Fibroblast of pulmonary artery (primary cell): ENCODE measurements at regions not wholly inside any gene's neighbourhood (a gene's known extent, or its start where the extent isn't known, plus 50 kb on each side); places are given as distances from the start of the nearest gene placed in this dataset.
"Not testable (repeated sequence)": the region's sequence is repeated elsewhere in the genome, so short reads cannot be mapped to it uniquely, and the experiment has no call there.

ENCODE experiments used
- DNase-seq: peaks from one replicate; pipeline ENCODE4 v3.0.0-alpha.2; 2010; ENCODE audit warnings: low read depth
- H3K4me3 ChIP-seq: replicated peaks from 2 replicates; pipeline ENCODE4 v1.5.1; 2011; ENCODE audit warnings: low read depth, mild to moderate bottlenecking, control low read depth, low read length, moderate library complexity
- TF ChIP-seq, protein P1 (sequence below): IDR thresholded peaks from 2 replicates; pipeline ENCODE4 v1.5.1; 2011; ENCODE audit warnings: mild to moderate bottlenecking, control low read depth, low read length, inconsistent platforms; ENCODE audit errors: missing control alignments

DNA sequence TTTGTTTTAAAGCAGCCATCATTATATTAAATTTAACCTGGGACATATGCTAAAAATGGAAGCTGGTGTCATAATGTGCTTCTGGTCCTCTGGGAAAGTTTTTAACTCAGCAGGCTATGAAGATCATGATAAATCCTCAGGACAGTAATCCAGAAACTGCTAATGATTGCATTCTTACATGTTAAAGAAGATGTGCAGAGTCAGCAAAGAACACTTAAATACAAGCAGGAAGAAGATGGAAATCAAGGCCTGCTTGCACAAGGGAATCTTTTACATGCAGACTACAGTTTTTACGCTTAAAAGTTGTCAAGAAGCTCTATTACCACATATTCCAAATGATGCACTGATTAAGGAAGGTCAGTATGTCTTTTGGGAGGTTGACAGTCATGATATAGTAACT lies 246.0 kb upstream of the PTPRD start:
- DNase-seq, result no peak
- no peak overlapping the region for H3K4me3 ChIP-seq
- TF ChIP-seq, protein P1, sequence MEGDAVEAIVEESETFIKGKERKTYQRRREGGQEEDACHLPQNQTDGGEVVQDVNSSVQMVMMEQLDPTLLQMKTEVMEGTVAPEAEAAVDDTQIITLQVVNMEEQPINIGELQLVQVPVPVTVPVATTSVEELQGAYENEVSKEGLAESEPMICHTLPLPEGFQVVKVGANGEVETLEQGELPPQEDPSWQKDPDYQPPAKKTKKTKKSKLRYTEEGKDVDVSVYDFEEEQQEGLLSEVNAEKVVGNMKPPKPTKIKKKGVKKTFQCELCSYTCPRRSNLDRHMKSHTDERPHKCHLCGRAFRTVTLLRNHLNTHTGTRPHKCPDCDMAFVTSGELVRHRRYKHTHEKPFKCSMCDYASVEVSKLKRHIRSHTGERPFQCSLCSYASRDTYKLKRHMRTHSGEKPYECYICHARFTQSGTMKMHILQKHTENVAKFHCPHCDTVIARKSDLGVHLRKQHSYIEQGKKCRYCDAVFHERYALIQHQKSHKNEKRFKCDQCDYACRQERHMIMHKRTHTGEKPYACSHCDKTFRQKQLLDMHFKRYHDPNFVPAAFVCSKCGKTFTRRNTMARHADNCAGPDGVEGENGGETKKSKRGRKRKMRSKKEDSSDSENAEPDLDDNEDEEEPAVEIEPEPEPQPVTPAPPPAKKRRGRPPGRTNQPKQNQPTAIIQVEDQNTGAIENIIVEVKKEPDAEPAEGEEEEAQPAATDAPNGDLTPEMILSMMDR, result no peak

DNA sequence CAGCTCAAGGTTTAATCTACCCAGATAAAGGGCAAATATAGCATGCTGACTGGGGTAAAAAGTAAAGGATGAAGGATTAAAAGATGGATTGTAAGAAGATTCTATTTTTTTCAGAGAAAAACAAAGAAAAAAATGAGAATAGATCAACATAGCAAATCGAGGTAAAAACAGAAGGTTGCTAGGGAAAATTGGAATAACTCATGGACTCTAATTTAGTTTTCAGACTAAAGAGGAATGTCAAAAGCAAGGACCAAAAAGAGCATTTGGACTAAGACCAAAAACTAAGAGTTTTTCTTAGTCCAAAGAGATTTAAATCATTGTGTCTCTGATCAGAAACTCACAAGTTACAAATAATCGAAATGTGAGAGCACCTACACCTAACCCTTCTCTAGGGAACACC lies 250.7 kb upstream of the PTPRD start:
- H3K4me3 ChIP-seq, result no peak overlapping the region
- DNase-seq, result no peak
- TF ChIP-seq, protein P1, result no peak

DNA sequence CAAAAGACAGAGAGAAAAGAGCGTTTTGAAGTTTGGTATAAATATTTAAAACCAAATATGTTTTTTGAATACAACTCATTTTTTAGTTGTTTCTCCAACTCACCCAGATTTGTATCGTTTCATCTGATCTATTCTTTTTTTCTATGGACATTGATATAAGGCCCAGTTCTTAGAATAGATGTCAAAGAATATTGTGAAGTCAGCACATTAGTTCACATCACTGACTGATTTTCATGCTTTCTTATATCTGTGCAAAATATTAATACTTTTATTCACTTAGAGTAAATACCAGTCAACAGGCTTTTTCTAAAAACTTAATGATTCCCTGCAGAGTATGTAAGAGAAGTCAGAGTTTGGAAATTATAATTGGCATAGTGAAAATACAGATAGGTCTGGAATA lies 254.4 kb upstream of the PTPRD start:
- TF ChIP-seq, protein P1, result no peak
- no peak for DNase-seq
- no peak overlapping the region for H3K4me3 ChIP-seq

DNA sequence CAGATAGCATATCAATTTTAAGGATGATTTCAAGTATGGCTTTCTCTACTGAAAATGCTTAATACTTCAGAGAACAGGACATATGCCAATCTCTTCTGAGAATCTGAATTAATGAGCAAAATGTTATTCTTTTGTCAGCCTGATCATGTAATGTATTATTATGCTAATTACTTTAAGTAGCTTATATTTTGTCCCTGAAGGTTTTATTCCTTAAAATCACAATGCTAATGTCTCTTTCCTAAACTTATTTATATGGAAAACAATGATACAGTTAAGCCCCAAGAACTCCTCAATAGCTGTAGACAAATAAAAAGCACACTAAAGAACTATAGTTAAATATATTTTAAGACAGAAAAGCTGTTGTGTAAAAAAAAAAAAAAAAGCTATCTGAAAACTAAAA lies 256.9 kb upstream of the PTPRD start:
- TF ChIP-seq, protein P1, result no peak
- no peak overlapping the region for H3K4me3 ChIP-seq
- DNase-seq, result no peak

DNA sequence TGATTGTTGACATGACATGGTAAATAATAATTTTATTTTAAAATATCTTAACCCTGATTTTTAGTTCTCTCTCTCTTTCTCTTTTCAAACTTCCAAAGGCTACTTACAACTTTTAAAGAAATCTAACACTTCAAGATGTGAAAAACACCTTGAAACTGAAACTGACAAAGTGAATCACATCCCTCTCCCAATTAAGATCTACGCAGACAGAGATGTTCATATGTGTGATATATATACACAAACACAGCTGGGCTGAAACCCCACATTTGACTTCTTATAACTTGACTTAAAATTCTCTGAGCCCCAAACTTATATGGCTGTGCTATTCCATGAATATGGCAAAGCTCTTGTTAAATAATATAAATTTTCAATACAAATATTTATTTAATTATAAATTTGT lies 261.2 kb upstream of the PTPRD start:
- no peak overlapping the region for H3K4me3 ChIP-seq
- DNase-seq, result no peak
- TF ChIP-seq, protein P1, result no peak

DNA sequence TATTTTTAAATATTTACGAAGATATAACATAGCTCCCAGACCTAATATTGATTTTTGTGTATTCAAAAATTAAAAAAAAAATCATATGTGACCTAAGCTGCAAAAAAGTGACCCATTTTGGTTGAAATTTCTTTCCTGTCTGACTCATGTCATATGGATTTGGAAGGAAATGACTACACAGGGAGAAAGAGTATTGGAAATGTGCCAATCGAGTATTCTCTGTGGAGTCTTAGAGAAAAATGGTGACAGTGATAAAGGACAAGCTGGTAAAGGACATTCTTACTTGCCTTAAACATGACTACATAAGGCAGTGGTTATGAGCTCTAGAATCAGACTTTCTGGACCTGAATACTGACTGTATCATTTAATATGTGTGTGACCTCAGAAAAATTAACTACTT lies 262.9 kb upstream of the PTPRD start:
- H3K4me3 ChIP-seq, result no peak overlapping the region
- TF ChIP-seq, protein P1, result no peak
- DNase-seq, result peak; percentile 75

DNA sequence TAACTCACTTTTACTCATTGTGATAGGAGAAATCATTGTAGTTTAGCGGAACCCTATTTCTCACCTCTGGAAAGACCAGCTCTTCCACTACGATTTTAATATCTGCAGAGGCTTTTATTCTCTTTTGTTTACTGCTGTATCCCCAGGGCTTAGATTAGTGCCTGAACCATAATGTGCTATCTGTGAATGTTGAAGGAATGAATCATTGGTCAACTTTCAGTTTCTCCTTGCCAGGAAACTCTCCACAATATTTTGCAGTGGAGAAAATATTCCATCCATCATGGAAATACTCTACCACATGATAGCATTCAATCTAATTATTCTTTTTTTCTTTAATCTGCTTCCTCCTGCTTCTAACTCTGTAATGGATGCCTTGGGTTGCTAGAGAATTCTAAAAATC lies 263.5 kb upstream of the PTPRD start:
- peak; percentile 60 for DNase-seq
- H3K4me3 ChIP-seq, result no peak overlapping the region
- TF ChIP-seq, protein P1, result no peak

DNA sequence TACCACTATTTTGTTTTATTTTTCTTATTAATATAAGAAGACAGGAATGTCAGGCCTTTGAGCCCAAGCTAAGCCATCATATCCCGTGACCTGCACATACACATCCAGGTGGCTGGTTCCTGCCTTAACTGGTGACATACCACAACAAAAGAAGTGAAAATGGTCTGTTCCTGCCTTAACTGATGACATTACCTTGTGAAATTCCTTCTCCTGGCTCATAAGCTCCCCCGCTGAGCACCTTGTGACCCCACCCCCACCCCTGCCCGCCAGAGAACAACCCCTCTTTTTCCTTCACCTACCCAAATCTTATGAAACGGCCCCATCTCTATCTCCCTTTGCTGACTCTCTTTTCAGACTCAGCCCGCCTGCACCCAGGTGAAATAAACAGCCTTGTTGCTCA lies 277.5 kb upstream of the PTPRD start:
- not testable (repeated sequence) for DNase-seq, H3K4me3 ChIP-seq
